Lower lobe of right lung (tissue), 2 donors: ENCODE measurements at regions not wholly inside any gene's neighbourhood (a gene's known extent, or its start where the extent isn't known, plus 50 kb on each side); places are given as distances from the start of the nearest gene placed in this dataset.

Experiments
- ATAC-seq, 2 donors: fragments of 200-7000 bp; cut with Tn5 transposase; one replicate each; pipeline ENCODE4 v1.9.1; 2020 to 2022; ENCODE audit warnings: mild to moderate bottlenecking in 2 of 2, moderate library complexity in 2 of 2
- DNase-seq: peaks from one replicate; pipeline ENCODE4 v3.0.0-alpha.2; 2020
- H3K27ac ChIP-seq: fragments of 200-600 bp; one replicate; pipeline ENCODE4 v1.8.0; 2022
- H3K27me3 ChIP-seq: fragments of 200-600 bp; one replicate; pipeline ENCODE4 v1.8.0; 2022; ENCODE audit warnings: low read depth
- H3K36me3 ChIP-seq: fragments of 200-600 bp; one replicate; pipeline ENCODE4 v1.8.0; 2022; ENCODE audit warnings: mild to moderate bottlenecking
- H3K4me1 ChIP-seq: fragments of 200-600 bp; one replicate; pipeline ENCODE4 v1.8.0; 2022
- H3K4me3 ChIP-seq: fragments of 200-600 bp; one replicate; pipeline ENCODE4 v1.8.0; 2022; ENCODE audit warnings: mild to moderate bottlenecking
- H3K9me3 ChIP-seq: fragments of 200-600 bp; one replicate; pipeline ENCODE4 v1.8.0; 2022
- CTCF ChIP-seq: fragments of 200-600 bp; IDR thresholded peaks from one replicate; pipeline ENCODE4 v1.8.0; 2022; ENCODE audit warnings: antibody characterized with exemption, mild to moderate bottlenecking
- intact Hi-C: fragments of 100-400 bp; cut with DNase I; formaldehyde crosslinking; loops from one replicate; pipeline ENCODE4 v1.11.0; 2022
- donor health status: DM: no; HTN: yes; CAD: no; lungs with severe emphysema.

DNA sequence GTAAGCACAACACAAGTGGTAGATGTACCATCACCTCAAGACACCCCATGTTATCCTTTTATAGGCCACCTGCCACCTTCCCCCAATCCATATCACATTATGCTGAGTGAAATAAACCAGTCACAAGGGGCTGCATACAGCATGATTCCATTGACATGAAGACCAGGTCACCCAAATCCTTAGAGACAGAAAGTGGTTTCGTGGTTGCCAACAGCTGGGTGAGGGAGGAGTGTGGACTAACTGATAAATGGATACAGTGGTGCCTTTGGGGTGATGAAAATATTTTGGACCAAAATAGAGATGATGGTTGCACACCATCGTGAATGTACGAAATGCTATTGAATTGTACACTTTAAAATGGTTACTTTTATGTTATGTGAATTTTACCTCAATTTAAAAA is 65.7 kb upstream of the DMD start:
- H3K36me3 ChIP-seq = no peaks in the 10 kb centered on the region
- DNase-seq = no peak
- TF ChIP-seq CTCF = no peak
- ATAC-seq = no peak
- intact Hi-C loops = no loop called here
- H3K27me3 ChIP-seq = no peaks in the 10 kb centered on the region
- H3K4me1 ChIP-seq = no peaks in the 10 kb centered on the region
- no peaks in the 10 kb centered on the region for H3K9me3 ChIP-seq
- H3K4me3 ChIP-seq = no peak overlapping the region
- no peak overlapping the region for H3K27ac ChIP-seq

DNA sequence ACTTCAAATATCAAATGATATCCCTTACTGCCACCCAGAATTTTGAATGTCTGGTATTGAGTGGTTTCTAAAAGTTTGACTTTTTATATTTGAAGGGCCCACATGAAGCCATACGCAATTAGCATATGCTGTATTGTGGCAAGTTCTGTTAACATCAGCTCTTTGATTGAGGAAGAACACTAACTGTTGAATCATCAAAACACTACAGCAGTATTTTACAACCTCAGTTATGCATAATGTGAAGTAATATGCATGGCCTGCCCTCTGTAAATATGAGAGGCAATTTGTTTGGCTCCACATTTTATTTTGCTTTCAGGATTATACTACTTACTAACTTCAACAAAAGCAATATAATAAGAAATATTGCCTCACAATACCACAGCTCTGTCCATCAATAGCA is 62.2 kb upstream of the DMD start:
- DNase-seq = no peak
- Histone ChIP-seq H3K4me1 (no peaks in the 10 kb centered on the region), H3K27ac (no peak overlapping the region), H3K4me3 (no peak overlapping the region), H3K36me3 (no peaks in the 10 kb centered on the region), H3K27me3 (no peaks in the 10 kb centered on the region), H3K9me3 (no peaks in the 10 kb centered on the region)
- intact Hi-C loops = no loop called here
- ATAC-seq = no peak
- no peak for TF ChIP-seq CTCF

GRCh38 chrX:33272986-33273385 is 61.6 kb upstream of the DMD start:
- H3K27me3 ChIP-seq = no peaks in the 10 kb centered on the region
- DNase-seq (no peak), ATAC-seq (no peak)
- no peaks in the 10 kb centered on the region for H3K4me1 ChIP-seq
- no peaks in the 10 kb centered on the region for H3K9me3 ChIP-seq
- no peaks in the 10 kb centered on the region for H3K36me3 ChIP-seq
- H3K4me3 ChIP-seq = no peak overlapping the region
- intact Hi-C loops = no loop called here
- TF ChIP-seq CTCF = no peak
- no peak overlapping the region for H3K27ac ChIP-seq
